CD4-positive, alpha-beta T cell treated with Interleukin-4 for 1 hour (primary cell): ENCODE measurements at regions not wholly inside any gene's neighbourhood (a gene's known extent, or its start where the extent isn't known, plus 50 kb on each side); places are given as distances from the start of the nearest gene placed in this dataset.
"Not testable (repeated sequence)": the region's sequence is repeated elsewhere in the genome, so short reads cannot be mapped to it uniquely, and the experiment has no call there.

Experiments used
- DNase-seq, 2 donors: peaks; one replicate each; pipeline ENCODE4 v3.0.0-alpha.2; 2020 to 2022

DNA sequence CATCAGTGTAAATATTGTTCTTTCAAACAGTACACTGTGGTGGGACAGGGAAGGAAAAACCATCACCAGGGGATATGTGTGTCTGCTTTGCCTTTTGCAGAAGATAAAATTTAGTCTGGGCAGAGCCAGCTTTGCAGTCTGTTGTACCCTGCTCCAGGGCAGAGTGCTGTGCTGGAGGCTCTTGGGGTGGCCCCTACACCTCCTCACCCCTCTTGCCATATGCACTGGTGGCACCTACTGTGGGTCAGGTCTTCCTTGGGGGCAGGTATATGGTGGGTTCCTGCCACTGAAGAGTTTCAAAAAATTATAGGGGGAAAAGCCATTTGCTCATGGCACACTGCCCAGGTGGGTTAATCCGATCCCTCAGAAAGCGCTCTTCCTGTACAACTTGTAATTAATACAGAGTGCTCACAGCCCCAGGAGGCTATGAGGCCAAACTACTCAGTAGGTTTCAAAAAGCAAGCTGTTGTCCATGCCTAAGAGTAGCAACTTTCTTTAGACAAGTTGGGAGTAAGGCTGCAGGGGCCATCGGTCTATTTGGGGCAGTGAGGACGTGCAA, 112.7 kb upstream of the BMPER start:
- DNase-seq: no peak

DNA sequence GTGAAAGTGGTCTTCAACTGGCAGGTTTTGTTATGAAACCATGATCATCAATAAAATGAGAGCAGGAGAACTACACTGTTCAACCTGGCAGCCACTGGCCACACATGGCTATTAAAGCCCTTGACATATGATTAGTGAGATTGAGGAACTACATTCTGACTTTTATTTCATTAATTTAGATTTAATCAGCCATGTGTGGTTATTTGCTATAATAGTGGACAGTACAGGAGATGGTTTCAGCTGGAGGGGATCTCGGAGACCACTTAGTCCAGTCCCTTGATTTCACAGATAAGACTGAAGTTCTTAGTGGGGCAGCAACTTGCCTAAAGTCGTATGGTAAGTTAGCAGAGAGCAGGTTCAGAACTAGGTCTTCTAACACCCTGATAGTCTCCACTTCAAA, 111.7 kb upstream of the BMPER start:
- DNase-seq: no peak

DNA sequence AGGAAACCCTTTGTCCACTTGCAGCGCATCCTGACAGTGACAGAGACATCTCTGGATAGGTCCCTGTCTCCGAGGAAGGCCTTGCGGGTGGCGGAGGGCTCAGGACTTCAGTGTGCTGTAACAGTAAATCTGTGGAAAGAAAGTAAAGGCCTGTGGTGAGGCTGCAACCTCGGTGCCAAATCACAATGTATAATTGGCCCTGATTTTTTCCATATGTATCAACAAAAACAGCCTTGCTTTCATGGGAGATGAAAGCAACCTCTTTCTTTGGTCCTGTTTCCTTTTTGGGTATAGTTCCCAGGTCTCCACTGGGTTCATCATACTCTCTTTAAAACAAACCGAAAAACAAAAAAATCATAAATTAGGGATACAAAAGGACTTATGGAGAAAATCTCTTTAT, 110.9 kb upstream of the BMPER start:
- no peak for DNase-seq

- no peak for DNase-seq
Measured at GRCh38 chr7:33794959-33795358, 110.4 kb upstream of the BMPER start.

- no peak for DNase-seq
Measured at GRCh38 chr7:33796538-33796937, 108.8 kb upstream of the BMPER start.

DNA sequence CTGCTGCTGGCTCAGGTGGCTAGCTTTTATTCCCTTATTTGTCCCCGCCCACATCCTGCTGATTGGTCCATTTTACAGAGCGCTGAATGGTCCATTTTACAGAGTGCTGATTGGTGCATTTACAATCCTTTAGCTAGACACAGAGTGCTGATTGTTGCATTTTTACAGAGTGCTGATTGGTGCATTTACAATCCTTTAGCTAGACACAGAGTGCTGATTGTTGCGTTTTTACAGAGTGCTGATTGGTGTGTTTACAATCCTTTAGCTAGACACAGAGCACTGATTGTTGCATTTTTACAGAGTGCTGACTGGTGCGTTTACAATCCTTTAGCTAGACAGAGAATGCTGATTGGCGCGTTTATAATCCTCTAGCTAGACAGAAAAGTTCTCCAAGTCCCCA, 107.8 kb upstream of the BMPER start:
- DNase-seq: not testable (repeated sequence)

DNA sequence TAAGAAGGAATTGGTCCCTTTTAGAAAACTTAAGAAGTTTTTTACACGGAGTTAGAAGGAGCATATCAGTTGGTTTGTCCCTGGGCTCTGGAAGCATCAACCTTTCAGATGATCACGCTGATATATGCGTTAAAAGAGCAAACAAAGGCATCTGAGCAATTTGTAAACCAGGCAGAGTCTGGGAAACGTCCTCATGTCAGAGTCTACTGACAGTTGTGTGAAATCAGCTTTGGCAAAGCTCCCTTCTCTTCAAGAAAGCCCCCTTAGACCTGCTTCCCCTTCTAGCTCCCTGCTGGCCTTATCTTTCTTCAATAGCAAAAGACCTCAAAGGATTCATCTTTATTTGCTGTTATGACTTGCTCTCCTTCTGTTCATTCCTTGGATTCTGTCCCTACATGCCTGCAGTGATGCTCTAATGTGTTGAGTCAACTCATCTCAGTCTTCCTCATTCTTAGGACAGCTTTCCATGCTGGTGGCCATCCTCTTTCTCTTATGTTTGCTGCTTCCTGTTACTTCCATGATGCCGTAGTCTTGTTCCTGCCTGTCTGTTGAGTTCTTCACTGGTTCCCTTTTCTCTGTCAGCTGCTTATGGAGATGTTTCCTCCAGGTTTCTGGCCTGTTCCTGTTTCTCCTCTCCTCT, 106.5 kb upstream of the BMPER start:
- no peak for DNase-seq

DNA sequence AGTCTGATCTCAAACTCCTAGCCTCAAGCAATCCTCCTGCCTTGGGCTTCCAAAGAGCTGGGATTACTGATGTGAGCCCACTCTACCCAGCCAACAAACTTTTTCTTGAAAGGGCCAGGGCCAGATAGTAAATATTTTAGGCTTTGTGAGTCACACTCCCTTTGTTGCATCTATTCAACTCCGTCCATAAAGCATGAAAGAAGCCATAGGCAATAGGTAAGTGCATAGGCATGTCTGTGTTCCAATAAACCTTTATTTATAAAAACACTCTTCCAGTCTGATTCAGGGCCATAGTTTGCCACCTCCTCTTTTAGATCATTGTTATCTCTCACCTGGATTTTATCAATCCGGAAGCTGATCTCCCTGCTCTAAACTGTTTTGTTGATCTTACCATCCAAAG, 105.6 kb upstream of the BMPER start:
- DNase-seq: no peak

- no peak for DNase-seq
Measured at GRCh38 chr7:33802600-33802999, 102.7 kb upstream of the BMPER start.

- DNase-seq: no peak
Measured at GRCh38 chr7:33804140-33804660, 101.1 kb upstream of the BMPER start.

DNA sequence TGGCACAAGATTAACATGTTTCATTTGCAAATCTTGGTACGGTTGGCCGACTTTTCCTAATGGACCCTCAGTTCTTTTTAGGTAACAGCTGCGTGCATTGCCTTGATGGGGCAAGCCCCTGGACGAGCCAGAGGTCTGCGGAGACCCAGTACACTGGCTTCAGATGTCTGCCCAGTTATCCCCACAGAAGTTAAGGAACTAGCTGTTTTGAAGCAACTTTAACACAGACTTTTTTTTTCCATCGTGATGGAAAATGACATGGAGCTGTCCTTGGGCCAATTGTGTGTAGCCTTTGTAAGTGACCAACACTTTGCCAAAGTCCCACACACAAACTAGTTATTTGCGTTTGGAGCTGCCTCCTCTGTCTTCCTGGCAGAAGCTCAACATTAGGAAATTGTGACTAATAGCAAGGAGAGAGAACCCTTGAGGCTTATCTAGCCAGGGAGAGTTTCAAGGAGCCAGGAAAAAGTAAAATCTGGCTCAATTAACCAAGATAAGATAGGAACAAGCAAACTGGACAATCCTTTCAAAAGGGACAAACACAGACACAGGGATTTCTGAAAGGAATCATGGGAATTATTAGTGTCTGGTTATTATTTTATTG, 99.6 kb upstream of the BMPER start:
- DNase-seq: no peak

DNA sequence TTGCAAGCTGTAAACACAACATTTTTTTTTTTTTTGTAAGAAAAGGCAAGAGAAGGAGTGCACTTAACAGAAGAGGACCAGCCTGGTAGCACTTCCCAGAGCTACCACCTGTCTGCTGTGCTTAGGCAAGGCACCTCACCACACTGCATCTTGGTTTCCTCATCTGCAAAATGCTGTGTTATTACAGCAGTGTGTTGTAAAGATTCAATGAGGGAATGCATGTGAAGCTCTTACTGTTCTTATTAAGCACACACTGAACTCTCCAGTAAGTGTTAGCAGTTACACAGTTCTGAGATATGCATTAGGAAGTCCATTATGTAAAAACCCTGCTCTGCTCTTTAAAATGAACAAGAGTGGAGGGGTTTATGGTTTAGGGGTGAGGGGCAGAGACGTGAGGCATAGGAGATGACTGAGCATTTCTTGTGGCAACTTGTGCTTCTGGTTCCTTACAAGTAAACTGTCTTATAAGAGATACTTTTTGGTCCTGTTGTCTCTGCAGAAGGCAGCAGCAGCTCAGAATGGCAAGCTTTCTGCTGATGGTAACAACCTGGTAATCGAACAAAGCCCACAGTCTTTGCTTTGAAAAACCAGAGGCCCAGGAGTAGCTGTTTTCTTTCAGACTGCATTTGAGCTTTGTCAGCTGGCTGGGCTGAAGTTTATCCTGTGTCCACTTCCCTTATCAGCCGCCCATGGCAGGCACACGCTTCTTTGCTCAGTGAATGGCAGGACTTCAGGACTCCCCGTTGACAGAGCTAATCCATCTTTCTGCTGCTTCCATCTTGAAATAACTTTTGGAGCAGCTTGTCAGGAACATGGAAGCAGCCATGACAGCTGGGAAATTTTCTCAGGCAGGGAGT, 98.8 kb upstream of the BMPER start:
- no peak for DNase-seq

GRCh38 chr7:33807155-33807530, 98.2 kb upstream of the BMPER start:
- DNase-seq: no peak

GRCh38 chr7:33807779-33808482, 97.4 kb upstream of the BMPER start:
- no peak for DNase-seq

GRCh38 chr7:33809228-33809627, 96.1 kb upstream of the BMPER start:
- no peak for DNase-seq

DNA sequence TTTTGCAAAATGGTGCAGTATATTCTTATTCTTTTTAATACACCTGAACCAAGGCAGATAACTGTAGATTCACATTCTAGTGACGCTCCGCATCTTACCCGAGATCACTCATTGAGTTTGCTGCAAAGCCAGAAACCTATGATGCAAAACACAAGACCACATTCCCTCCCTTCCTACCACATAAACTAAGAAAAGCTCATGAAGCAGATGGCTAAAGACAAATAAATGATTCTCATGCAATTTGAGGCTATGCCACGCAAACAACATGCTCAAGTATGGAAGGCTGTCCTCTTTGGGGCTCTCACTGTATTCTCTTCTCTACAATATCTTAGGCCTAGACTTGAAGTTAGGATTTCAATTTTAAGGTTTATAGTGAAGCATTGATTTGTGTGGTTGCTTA, 95.0 kb upstream of the BMPER start:
- no peak for DNase-seq

GRCh38 chr7:33813331-33813730, 92.0 kb upstream of the BMPER start:
- DNase-seq: no peak

GRCh38 chr7:33814400-33814799, 90.9 kb upstream of the BMPER start:
- no peak for DNase-seq

DNA sequence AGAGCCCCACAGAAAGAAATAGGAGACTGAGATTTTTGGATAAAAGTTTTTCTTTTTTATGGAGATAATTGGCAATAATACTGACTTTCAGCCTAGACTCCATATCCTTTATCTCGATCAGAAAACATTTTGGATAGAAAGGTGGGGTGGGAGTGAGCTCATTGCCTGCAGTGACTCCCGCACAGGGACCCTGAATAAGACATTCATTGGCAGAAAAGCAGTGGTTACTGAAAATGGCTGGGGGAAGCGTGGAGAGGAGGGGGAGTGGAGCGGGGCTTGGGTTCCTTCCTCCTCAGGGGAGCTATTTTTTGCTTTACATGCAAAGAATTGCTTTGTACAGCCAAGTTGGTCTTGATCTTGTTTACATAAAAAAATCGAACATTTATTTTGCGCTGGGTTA, 90.4 kb upstream of the BMPER start:
- no peak for DNase-seq

GRCh38 chr7:33815336-33815735, 90.0 kb upstream of the BMPER start:
- no peak for DNase-seq

- DNase-seq: no peak
Measured at GRCh38 chr7:33816106-33816505, 89.2 kb upstream of the BMPER start.

- no peak for DNase-seq
Measured at GRCh38 chr7:33819658-33820057, 85.7 kb upstream of the BMPER start.

- DNase-seq: no peak
Measured at GRCh38 chr7:33820206-33820605, 85.1 kb upstream of the BMPER start.
